Nephron (organoid): ENCODE measurements at regions not wholly inside any gene's neighbourhood (a gene's known extent, or its start where the extent isn't known, plus 50 kb on each side); places are given as distances from the start of the nearest gene placed in this dataset.

Experiments
- H3K27ac Mint-ChIP-seq, 3 experiments: 2 replicates each; pipeline ENCODE4 v1.8.0; 2020; ENCODE audit warnings: mixed read lengths in 3 of 3, mild to moderate bottlenecking in 2 of 3, moderate library complexity in 1 of 3
- H3K27me3 Mint-ChIP-seq: 2 replicates; pipeline ENCODE4 v1.8.0; 2021; ENCODE audit warnings: low read depth, mild to moderate bottlenecking, moderate library complexity, mixed read lengths
- H3K36me3 Mint-ChIP-seq: 2 replicates; pipeline ENCODE4 v1.8.0; 2020; ENCODE audit warnings: low read depth, mixed read lengths
- H3K4me1 Mint-ChIP-seq: 2 replicates; pipeline ENCODE4 v1.8.0; 2020; ENCODE audit warnings: mixed read lengths
- H3K4me3 Mint-ChIP-seq, 3 experiments: 2 replicates each; pipeline ENCODE4 v1.8.0; 2020; ENCODE audit warnings: mild to moderate bottlenecking in 3 of 3, mixed read lengths in 3 of 3, moderate library complexity in 2 of 3
- H3K9me3 Mint-ChIP-seq: 2 replicates; pipeline ENCODE4 v1.8.0; 2020; ENCODE audit warnings: mixed read lengths
- TF ChIP-seq, protein P1 (sequence below), 3 experiments: fragments of 200-600 bp; sonication (generic); IDR thresholded peaks; one replicate each; pipeline ENCODE4 v1.5.0; 2021; ENCODE audit warnings: antibody characterized with exemption in 3 of 3; ENCODE audit not compliant: unreplicated experiment in 3 of 3

- TF ChIP-seq, protein P1, sequence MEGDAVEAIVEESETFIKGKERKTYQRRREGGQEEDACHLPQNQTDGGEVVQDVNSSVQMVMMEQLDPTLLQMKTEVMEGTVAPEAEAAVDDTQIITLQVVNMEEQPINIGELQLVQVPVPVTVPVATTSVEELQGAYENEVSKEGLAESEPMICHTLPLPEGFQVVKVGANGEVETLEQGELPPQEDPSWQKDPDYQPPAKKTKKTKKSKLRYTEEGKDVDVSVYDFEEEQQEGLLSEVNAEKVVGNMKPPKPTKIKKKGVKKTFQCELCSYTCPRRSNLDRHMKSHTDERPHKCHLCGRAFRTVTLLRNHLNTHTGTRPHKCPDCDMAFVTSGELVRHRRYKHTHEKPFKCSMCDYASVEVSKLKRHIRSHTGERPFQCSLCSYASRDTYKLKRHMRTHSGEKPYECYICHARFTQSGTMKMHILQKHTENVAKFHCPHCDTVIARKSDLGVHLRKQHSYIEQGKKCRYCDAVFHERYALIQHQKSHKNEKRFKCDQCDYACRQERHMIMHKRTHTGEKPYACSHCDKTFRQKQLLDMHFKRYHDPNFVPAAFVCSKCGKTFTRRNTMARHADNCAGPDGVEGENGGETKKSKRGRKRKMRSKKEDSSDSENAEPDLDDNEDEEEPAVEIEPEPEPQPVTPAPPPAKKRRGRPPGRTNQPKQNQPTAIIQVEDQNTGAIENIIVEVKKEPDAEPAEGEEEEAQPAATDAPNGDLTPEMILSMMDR (IDR thresholded peaks at IDR 0.05; ENCODE audit: unreplicated experiment in 3 of 3) = no peak
- peak overlapping the region; percentile 51 to 80 (median 74) for H3K27ac Mint-ChIP-seq
- H3K9me3 Mint-ChIP-seq = peaks cover 22% of the 10 kb centered on the region
- peaks cover 4% of the 10 kb centered on the region for H3K36me3 Mint-ChIP-seq
- H3K4me3 Mint-ChIP-seq = no peak overlapping the region
- H3K4me1 Mint-ChIP-seq = peaks cover 31% of the 10 kb centered on the region
- no peaks in the 10 kb centered on the region for H3K27me3 Mint-ChIP-seq
Observed at GRCh38 chr10:58885146-58885545, 291.3 kb upstream of the PHYHIPL start.

DNA sequence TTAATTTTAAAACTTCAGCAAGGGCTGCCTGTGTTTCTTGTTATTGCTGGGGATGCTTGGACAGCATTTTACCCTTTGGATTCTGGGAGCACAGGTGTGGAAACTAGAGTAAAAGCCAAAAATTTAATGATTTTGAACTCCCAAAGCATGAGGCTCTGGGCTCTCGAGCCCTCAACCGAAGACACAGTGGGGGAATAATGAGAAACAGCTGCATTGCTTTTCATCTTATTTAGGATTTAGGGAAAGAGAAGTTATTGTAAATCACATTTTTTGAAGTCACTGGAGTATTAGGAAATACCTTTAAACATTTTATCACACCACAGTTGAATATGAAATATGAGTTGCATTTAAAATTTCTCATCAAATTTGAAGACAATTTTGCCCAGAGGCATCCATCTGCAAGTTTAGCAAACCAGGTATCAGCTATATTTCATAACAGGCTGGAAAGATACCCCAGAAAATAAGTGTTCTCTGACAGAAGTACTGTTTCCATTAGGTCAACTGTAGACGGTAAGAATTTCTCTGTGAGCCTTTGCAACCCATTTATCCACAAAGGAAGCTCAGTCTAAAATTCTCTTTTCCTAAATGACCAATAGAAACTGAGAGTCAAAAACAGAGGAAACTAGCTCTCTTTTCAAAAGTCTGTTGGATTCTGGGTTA is 290.6 kb upstream of the PHYHIPL start:
- Mint-ChIP-seq H3K4me3 (no peak overlapping the region), H3K4me1 (peaks cover 31% of the 10 kb centered on the region), H3K36me3 (peaks cover 4% of the 10 kb centered on the region), H3K27ac (peak overlapping the region; percentile 27 to 80 (median 74)), H3K9me3 (peaks cover 15% of the 10 kb centered on the region), H3K27me3 (no peaks in the 10 kb centered on the region)
- TF ChIP-seq, protein P1 (IDR thresholded peaks at IDR 0.05; ENCODE audit: unreplicated experiment in 3 of 3) = no peak

DNA sequence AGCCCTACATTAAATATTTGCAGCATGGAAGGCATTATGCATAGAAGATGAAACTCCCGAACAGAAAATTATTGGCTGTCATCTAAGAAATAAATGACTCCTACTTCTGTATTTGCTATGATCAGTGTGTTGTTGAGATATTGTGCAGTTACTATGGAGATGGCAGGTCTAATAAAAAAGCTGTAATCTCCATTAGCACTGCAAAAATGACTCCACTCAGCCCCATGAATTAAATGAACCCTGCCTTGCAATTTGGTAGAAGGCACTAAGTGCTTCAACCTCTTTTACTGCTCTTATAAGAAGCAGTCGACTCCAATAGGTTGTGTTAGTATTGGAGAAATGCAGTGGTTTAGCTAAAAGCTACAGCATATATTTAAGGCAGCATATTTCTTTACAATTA is 290.0 kb upstream of the PHYHIPL start:
- Mint-ChIP-seq H3K27me3 (no peaks in the 10 kb centered on the region), H3K9me3 (peaks cover 9% of the 10 kb centered on the region), H3K36me3 (peaks cover 4% of the 10 kb centered on the region), H3K4me1 (peaks cover 31% of the 10 kb centered on the region), H3K4me3 (no peak overlapping the region), H3K27ac (peak overlapping the region; percentile 27 to 80 (median 74))
- TF ChIP-seq, protein P1 (IDR thresholded peaks at IDR 0.05; ENCODE audit: unreplicated experiment in 3 of 3) = no peak

GRCh38 chr10:58887474-58887873 is 289.0 kb upstream of the PHYHIPL start:
- TF ChIP-seq, protein P1 (IDR thresholded peaks at IDR 0.05; ENCODE audit: unreplicated experiment in 3 of 3) = no peak
- peaks cover 2% of the 10 kb centered on the region for H3K9me3 Mint-ChIP-seq
- H3K36me3 Mint-ChIP-seq = no peaks in the 10 kb centered on the region
- H3K4me3 Mint-ChIP-seq = no peak overlapping the region
- H3K27me3 Mint-ChIP-seq = no peaks in the 10 kb centered on the region
- peak overlapping the region; percentile 27 to 65 (median 56) for H3K27ac Mint-ChIP-seq
- H3K4me1 Mint-ChIP-seq = peaks cover 39% of the 10 kb centered on the region

DNA sequence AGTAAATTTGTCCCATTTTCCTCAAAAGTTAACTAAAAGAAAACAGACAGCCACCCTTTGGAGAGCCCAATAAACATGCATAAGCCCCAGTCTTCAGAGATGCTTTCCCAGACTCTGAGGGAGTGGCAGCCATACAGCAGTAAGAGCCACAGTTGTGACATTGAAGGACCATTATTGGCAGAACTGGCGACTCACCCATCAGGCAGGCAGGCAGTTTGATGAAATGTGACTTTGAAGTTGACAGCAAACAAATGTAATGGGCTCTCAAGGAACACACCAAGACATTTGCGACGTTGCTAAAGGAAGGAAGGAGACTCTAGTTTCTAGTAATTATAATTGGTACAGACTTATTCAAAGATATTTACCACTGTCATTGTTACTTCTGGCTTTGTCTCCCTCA is 287.5 kb upstream of the PHYHIPL start:
- H3K36me3 Mint-ChIP-seq = no peaks in the 10 kb centered on the region
- peaks cover 36% of the 10 kb centered on the region for H3K4me1 Mint-ChIP-seq
- H3K9me3 Mint-ChIP-seq = no peaks in the 10 kb centered on the region
- no peak overlapping the region for H3K4me3 Mint-ChIP-seq
- TF ChIP-seq, protein P1 (IDR thresholded peaks at IDR 0.05; ENCODE audit: unreplicated experiment in 3 of 3) = no peak
- no peaks in the 10 kb centered on the region for H3K27me3 Mint-ChIP-seq
- peak overlapping the region in 1 of 3 experiments; percentile 6 for H3K27ac Mint-ChIP-seq

DNA sequence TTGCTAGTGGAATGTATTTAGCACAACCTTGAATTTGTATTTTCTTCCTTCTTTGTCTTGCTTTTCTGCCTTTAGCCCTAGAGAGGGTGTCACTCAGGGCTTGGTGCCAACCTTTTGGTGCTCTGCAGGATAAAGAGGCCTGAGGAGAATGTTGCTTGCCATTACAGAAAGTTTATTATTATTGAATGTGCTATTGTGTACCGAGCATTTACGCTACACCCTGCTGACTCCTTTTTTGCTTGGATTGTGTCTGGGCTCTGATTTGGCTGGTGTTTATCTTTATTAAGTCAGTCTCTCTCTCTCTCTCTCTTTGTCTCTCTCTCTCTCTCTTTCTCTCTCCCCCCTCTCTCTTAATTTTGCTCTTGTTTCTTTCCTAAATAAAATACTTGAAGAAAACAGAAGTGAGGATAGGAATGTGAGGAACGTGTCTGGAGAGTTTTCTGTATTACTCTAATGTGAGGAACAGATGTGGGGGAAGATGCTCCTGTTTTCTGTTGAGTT is 284.4 kb upstream of the PHYHIPL start:
- Mint-ChIP-seq H3K27ac (peak overlapping the region; percentile 7 to 47 (median 32)), H3K9me3 (no peaks in the 10 kb centered on the region), H3K36me3 (no peaks in the 10 kb centered on the region), H3K4me1 (peaks cover 35% of the 10 kb centered on the region), H3K27me3 (no peaks in the 10 kb centered on the region), H3K4me3 (no peak overlapping the region)
- TF ChIP-seq, protein P1 (IDR thresholded peaks at IDR 0.05; ENCODE audit: unreplicated experiment in 3 of 3) = no peak
